HCT116 (cell line): ENCODE measurements at regions not wholly inside any gene's neighbourhood (a gene's known extent, or its start where the extent isn't known, plus 50 kb on each side); places are given as distances from the start of the nearest gene placed in this dataset.

Experiments
- ATAC-seq: fragments of 200-7000 bp; cut with Tn5 transposase; 2 replicates; pipeline ENCODE4 v1.9.1; 2020; ENCODE audit warnings: mild to moderate bottlenecking, moderate library complexity
- BruUV-seq: library from RNA; stranded (reverse); fragments of 400-500 nt; replicated peaks from 2 replicates; lab custom pipeline; 2021; lab: Mats Ljungman, UMichigan
- CTCF ChIA-PET: fragments of 300-600 bp; sonication (Branson Sonifier 250); formaldehyde crosslinking; loops from one replicate; lab custom pipeline; 2021; ENCODE audit warnings: antibody characterized with exemption; lab: Charles Lee
- POLR2A ChIA-PET: fragments of 300-600, 350-600 bp; sonication (Branson Sonifier 250); formaldehyde crosslinking; loops from one replicate; lab custom pipeline; 2021; ENCODE audit warnings: antibody characterized with exemption; lab: Charles Lee
- RAD21 ChIA-PET, 2 experiments: fragments of 300-600 bp; sonication (Branson Sonifier 250); formaldehyde crosslinking; loops; one replicate each; lab custom pipeline; 2023; ENCODE audit warnings: low total read pairs in 2 of 2; ENCODE audit not compliant: uncharacterized antibody in 2 of 2, unreplicated experiment in 2 of 2, low non-redundant PET in 1 of 2; lab: Charles Lee
- DNase-seq: peaks from one replicate; pipeline ENCODE4 v3.0.0-alpha.2; 2010; ENCODE audit warnings: low read depth, low spot score
- H2AFZ ChIP-seq: fragments of 200-600 bp; shearing (Covaris generic), sonication (generic); 2 replicates; pipeline ENCODE4 v1.6.1; 2017; ENCODE audit warnings: low read depth, mixed run types, mixed read lengths, antibody characterized with exemption, low read length; ENCODE audit not compliant: poor library complexity, severe bottlenecking
- H3K27ac ChIP-seq: 2 replicates; pipeline ENCODE4 v1.5.1; 2012; ENCODE audit warnings: low read depth, low read length
- H3K27me3 ChIP-seq: fragments of 200-600 bp; sonication (generic); 2 replicates; pipeline ENCODE4 v1.6.1; 2016; ENCODE audit warnings: mixed run types, low read length, mixed read lengths; ENCODE audit not compliant: insufficient read depth
- H3K36me3 ChIP-seq, 2 experiments: fragments of 200-500 bp in 1 of 2; fragments of 200-600 bp in 1 of 2; sonication (Bioruptor generic) in 1 of 2; sonication (generic) in 1 of 2; 2 replicates each; pipeline versions ENCODE4 v1.5.1 to v1.6.1; 2014 to 2016; ENCODE audit warnings: low read length in 2 of 2, inconsistent platforms in 1 of 2, mixed read lengths in 1 of 2, mixed run types in 1 of 2; ENCODE audit not compliant: insufficient read depth in 2 of 2, control insufficient read depth in 1 of 2
- H3K4me1 ChIP-seq, 2 experiments: fragments of 200-600 bp in 1 of 2; sonication (generic) in 1 of 2; 2 replicates each; pipeline versions ENCODE4 v1.5.1 to v1.6.1; 2012 to 2017; ENCODE audit warnings: low read length in 2 of 2, inconsistent platforms in 1 of 2, mild to moderate bottlenecking in 1 of 2, mixed read lengths in 1 of 2, mixed run types in 1 of 2, moderate library complexity in 1 of 2; ENCODE audit not compliant: insufficient read depth in 2 of 2, control insufficient read depth in 1 of 2
- H3K4me2 ChIP-seq: fragments of 200-600 bp; sonication (generic); 2 replicates; pipeline ENCODE4 v1.6.1; 2017; ENCODE audit warnings: mixed run types, low read length, mixed read lengths
- H3K4me3 ChIP-seq, 2 experiments: fragments of 200-600 bp in 1 of 2; sonication (generic) in 1 of 2; replicated peaks in 1 of 2; 2 replicates each; pipeline ENCODE4 v1.5.1; 2011 to 2016; ENCODE audit warnings: low read length in 2 of 2, control low read depth in 1 of 2, low read depth in 1 of 2, mild to moderate bottlenecking in 1 of 2, mixed read lengths in 1 of 2, mixed run types in 1 of 2
- H3K79me2 ChIP-seq: fragments of 200-600 bp; sonication (generic); 2 replicates; pipeline ENCODE4 v1.6.1; 2017; ENCODE audit warnings: mild to moderate bottlenecking, mixed run types, low read length, moderate library complexity, mixed read lengths; ENCODE audit not compliant: insufficient read depth
- H3K9ac ChIP-seq: fragments of 200-600 bp; sonication (generic); 2 replicates; pipeline ENCODE4 v1.6.1; 2016; ENCODE audit warnings: low read length, mixed read lengths
- H3K9me2 ChIP-seq: fragments of 200-600 bp; sonication (generic), shearing (Covaris generic); 2 replicates; pipeline ENCODE4 v1.6.1; 2017; ENCODE audit warnings: mixed run types, mild to moderate bottlenecking, moderate library complexity; ENCODE audit not compliant: insufficient read depth
- H3K9me3 ChIP-seq, 2 experiments: fragments of 200-500 bp in 1 of 2; fragments of 200-600 bp in 1 of 2; sonication (Bioruptor generic) in 1 of 2; sonication (generic) in 1 of 2; 2 replicates each; pipeline ENCODE4 v1.6.1; 2014 to 2017; ENCODE audit warnings: low read length in 2 of 2, mixed read lengths in 2 of 2, inconsistent platforms in 1 of 2, low read depth in 1 of 2, mild to moderate bottlenecking in 1 of 2, mixed run types in 1 of 2, moderate library complexity in 1 of 2; ENCODE audit not compliant: control insufficient read depth in 1 of 2, insufficient read depth in 1 of 2
- H4K20me1 ChIP-seq: fragments of 200-600 bp; sonication (generic), shearing (Covaris generic); 2 replicates; pipeline ENCODE4 v1.6.1; 2017; ENCODE audit warnings: mixed run types, mild to moderate bottlenecking, moderate library complexity; ENCODE audit not compliant: insufficient read depth
- ATF3 ChIP-seq: IDR thresholded peaks from 2 replicates; pipeline ENCODE4 v1.6.1; 2012
- CBX3 ChIP-seq: IDR thresholded peaks from 2 replicates; pipeline ENCODE4 v1.6.1; 2012; ENCODE audit warnings: low read depth
- EZH2 ChIP-seq: fragments of 200-600 bp; sonication (generic); IDR thresholded peaks from 2 replicates; pipeline ENCODE4 v1.6.1; 2017; ENCODE audit warnings: antibody characterized with exemption, mixed run types
- EZH2phosphoT487 ChIP-seq: fragments of 200-600 bp; IDR thresholded peaks from 2 replicates; pipeline ENCODE4 v1.6.1; 2018; ENCODE audit warnings: antibody characterized with exemption, borderline replicate concordance
- JUND ChIP-seq: IDR thresholded peaks from 2 replicates; pipeline ENCODE4 v1.6.1; 2012
- MAX ChIP-seq: IDR thresholded peaks from 2 replicates; pipeline ENCODE4 v1.6.1; 2012
- POLR2AphosphoS5 ChIP-seq: IDR thresholded peaks from 2 replicates; pipeline ENCODE4 v1.6.1; 2011; ENCODE audit warnings: mild to moderate bottlenecking, low read depth, low read length, moderate library complexity
- RAD21 ChIP-seq: IDR thresholded peaks from 2 replicates; pipeline ENCODE4 v1.6.1; 2012; ENCODE audit warnings: low read depth, mild to moderate bottlenecking
- SP1 ChIP-seq: IDR thresholded peaks from 2 replicates; pipeline ENCODE4 v1.6.1; 2012; ENCODE audit warnings: low read depth
- SRF ChIP-seq: IDR thresholded peaks from 2 replicates; pipeline ENCODE4 v1.6.1; 2012; ENCODE audit warnings: low read depth
- TCF7L2 ChIP-seq: IDR thresholded peaks from 2 replicates; pipeline ENCODE4 v1.7.0; 2011; ENCODE audit warnings: borderline replicate concordance, inconsistent platforms; ENCODE audit not compliant: insufficient read depth, insufficient read length; ENCODE audit errors: extremely low read depth
- YY1 ChIP-seq: IDR thresholded peaks from 2 replicates; pipeline ENCODE4 v1.6.1; 2011; ENCODE audit warnings: low read length, low read depth, moderate library complexity, mild to moderate bottlenecking; ENCODE audit not compliant: insufficient replicate concordance; ENCODE audit errors: extremely low read depth
- ZBTB33 ChIP-seq: IDR thresholded peaks from 2 replicates; pipeline ENCODE4 v1.6.1; 2011; ENCODE audit warnings: mild to moderate bottlenecking, low read length, moderate library complexity; ENCODE audit not compliant: insufficient replicate concordance; ENCODE audit errors: extremely low read depth
- ZFX ChIP-seq: fragments of 450-650 bp; IDR thresholded peaks from 2 replicates; pipeline ENCODE4 v1.6.1; 2017
- ZNF274 ChIP-seq: fragments of 200-500 bp; sonication (Bioruptor generic); IDR thresholded peaks from 2 replicates; pipeline ENCODE4 v1.6.1; 2014; ENCODE audit warnings: mild to moderate bottlenecking, low read depth, low read length, inconsistent platforms
- intact Hi-C: fragments of 100-400 bp; cut with micrococcal nuclease; formaldehyde crosslinking; loops from 2 replicates; pipeline ENCODE4 v1.10.0; 2022
- TF ChIP-seq, protein P1 (sequence below): IDR thresholded peaks from 2 replicates; pipeline ENCODE4 v1.6.1; 2012; ENCODE audit warnings: low read depth

- TF ChIP-seq ZBTB33: no peak
These were observed 627.2 kb upstream of the SLITRK6 start (continued) for GRCh38 chr13:86426437-86426836.

DNA sequence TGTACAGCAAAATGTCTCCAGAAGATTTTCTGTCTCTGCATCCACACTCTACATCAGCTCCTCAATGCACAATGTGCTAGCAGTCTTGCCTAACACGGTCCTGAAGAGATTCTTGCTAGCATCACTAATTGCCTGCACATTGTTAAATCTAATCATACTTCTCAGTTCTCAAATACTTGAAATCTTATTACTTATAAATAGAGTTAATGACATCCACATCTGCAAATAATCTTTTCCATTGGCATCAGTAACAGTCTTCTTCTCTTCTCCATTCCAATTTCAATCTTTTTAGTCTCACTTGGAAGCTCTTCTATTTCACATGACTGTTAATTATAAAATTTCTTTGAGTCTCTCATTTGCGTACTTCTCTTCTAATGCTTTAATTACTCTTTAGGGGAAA is 630.5 kb upstream of the SLITRK6 start:
- Histone ChIP-seq H3K79me2 (no peaks in the 10 kb centered on the region), H3K27ac (no peak overlapping the region), H3K9ac (no peak overlapping the region), H3K4me2 (no peak overlapping the region), H3K27me3 (no peaks in the 10 kb centered on the region), H3K9me3 (peaks cover 0 to 3% of the 10 kb centered on the region in 2 experiments; a peak in 2 of 4 replicates), H2AFZ (no peak overlapping the region), H4K20me1 (no peaks in the 10 kb centered on the region), H3K4me1 (no peaks in the 10 kb centered on the region), H3K36me3 (no peaks in the 10 kb centered on the region), H3K4me3 (no peak overlapping the region), H3K9me2 (no peaks in the 10 kb centered on the region)
- POLR2A ChIA-PET: no interaction called here
- intact Hi-C loops: no loop called here
- CTCF ChIA-PET: no interaction called here
- DNase-seq (no peak), ATAC-seq (no peak)
- no TSS peak for BruUV-seq
- RAD21 ChIA-PET: no interaction called here
- TF ChIP-seq SRF (no peak), EZH2 (no peak), ZFX (no peak), POLR2AphosphoS5 (no peak), YY1 (no peak), SP1 (no peak), TCF7L2 (no peak), ZBTB33 (no peak), ATF3 (no peak), CBX3 (no peak), MAX (no peak), EZH2phosphoT487 (no peak), ZNF274 (no peak), RAD21 (no peak), JUND (no peak)
- TF ChIP-seq, protein P1, sequence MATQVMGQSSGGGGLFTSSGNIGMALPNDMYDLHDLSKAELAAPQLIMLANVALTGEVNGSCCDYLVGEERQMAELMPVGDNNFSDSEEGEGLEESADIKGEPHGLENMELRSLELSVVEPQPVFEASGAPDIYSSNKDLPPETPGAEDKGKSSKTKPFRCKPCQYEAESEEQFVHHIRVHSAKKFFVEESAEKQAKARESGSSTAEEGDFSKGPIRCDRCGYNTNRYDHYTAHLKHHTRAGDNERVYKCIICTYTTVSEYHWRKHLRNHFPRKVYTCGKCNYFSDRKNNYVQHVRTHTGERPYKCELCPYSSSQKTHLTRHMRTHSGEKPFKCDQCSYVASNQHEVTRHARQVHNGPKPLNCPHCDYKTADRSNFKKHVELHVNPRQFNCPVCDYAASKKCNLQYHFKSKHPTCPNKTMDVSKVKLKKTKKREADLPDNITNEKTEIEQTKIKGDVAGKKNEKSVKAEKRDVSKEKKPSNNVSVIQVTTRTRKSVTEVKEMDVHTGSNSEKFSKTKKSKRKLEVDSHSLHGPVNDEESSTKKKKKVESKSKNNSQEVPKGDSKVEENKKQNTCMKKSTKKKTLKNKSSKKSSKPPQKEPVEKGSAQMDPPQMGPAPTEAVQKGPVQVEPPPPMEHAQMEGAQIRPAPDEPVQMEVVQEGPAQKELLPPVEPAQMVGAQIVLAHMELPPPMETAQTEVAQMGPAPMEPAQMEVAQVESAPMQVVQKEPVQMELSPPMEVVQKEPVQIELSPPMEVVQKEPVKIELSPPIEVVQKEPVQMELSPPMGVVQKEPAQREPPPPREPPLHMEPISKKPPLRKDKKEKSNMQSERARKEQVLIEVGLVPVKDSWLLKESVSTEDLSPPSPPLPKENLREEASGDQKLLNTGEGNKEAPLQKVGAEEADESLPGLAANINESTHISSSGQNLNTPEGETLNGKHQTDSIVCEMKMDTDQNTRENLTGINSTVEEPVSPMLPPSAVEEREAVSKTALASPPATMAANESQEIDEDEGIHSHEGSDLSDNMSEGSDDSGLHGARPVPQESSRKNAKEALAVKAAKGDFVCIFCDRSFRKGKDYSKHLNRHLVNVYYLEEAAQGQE: no peak
